Ovary (tissue), 7 donors: ENCODE measurements at regions not wholly inside any gene's neighbourhood (a gene's known extent, or its start where the extent isn't known, plus 50 kb on each side); places are given as distances from the start of the nearest gene placed in this dataset.

Experiments used
- DNase-seq, 5 donors: peaks; one replicate each; pipeline ENCODE4 v3.0.0-alpha.2; 2019 to 2020
- H3K27ac ChIP-seq, 2 donors: fragments of 200-600 bp; one replicate each; pipeline versions ENCODE4 v1.5.1 to v1.8.0; 2019 to 2022
- H3K27me3 ChIP-seq: fragments of 200-600 bp; one replicate; pipeline ENCODE4 v1.8.0; 2022
- H3K36me3 ChIP-seq: fragments of 200-600 bp; sonication (generic); one replicate; pipeline ENCODE4 v1.5.1; 2019
- H3K4me1 ChIP-seq: one replicate; pipeline ENCODE4 v1.8.1; 2013; ENCODE audit warnings: mild to moderate bottlenecking, moderate library complexity; ENCODE audit not compliant: insufficient read depth
- H3K4me3 ChIP-seq: fragments of 200-600 bp; sonication (generic); one replicate; pipeline ENCODE4 v1.5.1; 2017
- H3K9me3 ChIP-seq, 2 donors: fragments of 200-600 bp in 1 of 2; sonication (generic) in 1 of 2; one replicate each; pipeline versions ENCODE4 v1.5.1 to v1.8.1; 2013 to 2019; ENCODE audit warnings: mild to moderate bottlenecking in 1 of 2, moderate library complexity in 1 of 2
- EP300 ChIP-seq: sonication (generic); formaldehyde crosslinking; IDR thresholded peaks from one replicate; pipeline ENCODE4 v1.6.1; 2017; ENCODE audit warnings: antibody characterized with exemption
- POLR2A ChIP-seq: fragments of 450-650 bp; IDR thresholded peaks from one replicate; pipeline ENCODE4 v1.6.1; 2017; ENCODE audit warnings: antibody characterized with exemption, mild to moderate bottlenecking, moderate library complexity
- WGBS, 3 donors: extraction: QIAGEN DNeasy Blood & Tissue Kit in 1 of 3; methylation state at CpG; one replicate each; pipeline versions ENCODE4 v1.1.5 to v1.1.7; 2013 to 2017; 5-methylcytosine and 5-hydroxymethylcytosine counted together
- intact Hi-C, 4 donors: fragments of 100-400 bp; cut with DNase I; formaldehyde crosslinking; loops; one replicate each; pipeline versions ENCODE4 v1.11.0 to v1.15.1; 2022 to 2023
- TF ChIP-seq, protein P1 (sequence below), 3 donors: fragments of 450-650 bp in 2 of 3; fragments of 200-600 bp in 1 of 3; IDR thresholded peaks; one replicate each; pipeline versions ENCODE4 v1.5.1 to v1.8.0; 2016 to 2022; ENCODE audit warnings: antibody characterized with exemption in 3 of 3, mild to moderate bottlenecking in 1 of 3
- donor health status: DM: no; HTN: no; CAD: no; lungs with moderate emphysema.
- donor health status: DM: no; HTN: no; CAD: no.
- donor health status: Bipolar disorder and iron deficiency.
- donor health status: DM: no; HTN: no; CAD: no.
- donor health status: DM: yes; HTN: yes; CAD: no.

- intact Hi-C loops, result loop anchor here in 1 of 4 donors (2.0 kb wide), 1 partner anchor 29 kb away; no protein-coding TSS in a partner anchor
- H3K9me3 ChIP-seq, result no peaks in the 10 kb centered on the region
- TF ChIP-seq POLR2A (no peak), EP300 (no peak)
- TF ChIP-seq, protein P1, sequence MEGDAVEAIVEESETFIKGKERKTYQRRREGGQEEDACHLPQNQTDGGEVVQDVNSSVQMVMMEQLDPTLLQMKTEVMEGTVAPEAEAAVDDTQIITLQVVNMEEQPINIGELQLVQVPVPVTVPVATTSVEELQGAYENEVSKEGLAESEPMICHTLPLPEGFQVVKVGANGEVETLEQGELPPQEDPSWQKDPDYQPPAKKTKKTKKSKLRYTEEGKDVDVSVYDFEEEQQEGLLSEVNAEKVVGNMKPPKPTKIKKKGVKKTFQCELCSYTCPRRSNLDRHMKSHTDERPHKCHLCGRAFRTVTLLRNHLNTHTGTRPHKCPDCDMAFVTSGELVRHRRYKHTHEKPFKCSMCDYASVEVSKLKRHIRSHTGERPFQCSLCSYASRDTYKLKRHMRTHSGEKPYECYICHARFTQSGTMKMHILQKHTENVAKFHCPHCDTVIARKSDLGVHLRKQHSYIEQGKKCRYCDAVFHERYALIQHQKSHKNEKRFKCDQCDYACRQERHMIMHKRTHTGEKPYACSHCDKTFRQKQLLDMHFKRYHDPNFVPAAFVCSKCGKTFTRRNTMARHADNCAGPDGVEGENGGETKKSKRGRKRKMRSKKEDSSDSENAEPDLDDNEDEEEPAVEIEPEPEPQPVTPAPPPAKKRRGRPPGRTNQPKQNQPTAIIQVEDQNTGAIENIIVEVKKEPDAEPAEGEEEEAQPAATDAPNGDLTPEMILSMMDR (IDR thresholded peaks at IDR 0.05), result no peak
- H3K27me3 ChIP-seq, result no peaks in the 10 kb centered on the region
- 75 to 88% (median 78%) methylated on average over 1 of the region's 1 CpG for WGBS, 3 donors
- no peaks in the 10 kb centered on the region for H3K4me1 ChIP-seq
- DNase-seq, result no peak
- no peak overlapping the region for H3K27ac ChIP-seq
- H3K36me3 ChIP-seq, result no peaks in the 10 kb centered on the region
- no peak overlapping the region for H3K4me3 ChIP-seq
These were observed 68.4 kb downstream of the ANXA1 start for GRCh38 chr9:73219985-73220626.

- no peak for TF ChIP-seq EP300
- TF ChIP-seq POLR2A, result no peak
- TF ChIP-seq, protein P1 (IDR thresholded peaks at IDR 0.05), result no peak
- Histone ChIP-seq H3K36me3 (no peaks in the 10 kb centered on the region), H3K27me3 (no peaks in the 10 kb centered on the region), H3K9me3 (no peaks in the 10 kb centered on the region), H3K4me1 (no peaks in the 10 kb centered on the region), H3K27ac (no peak overlapping the region), H3K4me3 (no peak overlapping the region)
- intact Hi-C loops, result no loop called here
- no peak for DNase-seq
- WGBS, 3 donors, result 56 to 72% (median 71%) methylated on average over 2 of the region's 2 CpGs
These were observed 71.9 kb downstream of the ANXA1 start for GRCh38 chr9:73223594-73223993.

- no peak for DNase-seq
- no peaks in the 10 kb centered on the region for H3K27me3 ChIP-seq
- H3K4me1 ChIP-seq, result no peaks in the 10 kb centered on the region
- TF ChIP-seq EP300 (no peak), POLR2A (no peak)
- TF ChIP-seq, protein P1 (IDR thresholded peaks at IDR 0.05), result no peak
- intact Hi-C loops, result no loop called here
- no peaks in the 10 kb centered on the region for H3K9me3 ChIP-seq
- no peaks in the 10 kb centered on the region for H3K36me3 ChIP-seq
- no peak overlapping the region for H3K4me3 ChIP-seq
- H3K27ac ChIP-seq, result no peak overlapping the region
- 13 to 46% (median 30%) methylated on average over 2 of the region's 2 CpGs for WGBS, 3 donors
These were observed 77.9 kb downstream of the ANXA1 start for GRCh38 chr9:73229543-73229942.

DNA sequence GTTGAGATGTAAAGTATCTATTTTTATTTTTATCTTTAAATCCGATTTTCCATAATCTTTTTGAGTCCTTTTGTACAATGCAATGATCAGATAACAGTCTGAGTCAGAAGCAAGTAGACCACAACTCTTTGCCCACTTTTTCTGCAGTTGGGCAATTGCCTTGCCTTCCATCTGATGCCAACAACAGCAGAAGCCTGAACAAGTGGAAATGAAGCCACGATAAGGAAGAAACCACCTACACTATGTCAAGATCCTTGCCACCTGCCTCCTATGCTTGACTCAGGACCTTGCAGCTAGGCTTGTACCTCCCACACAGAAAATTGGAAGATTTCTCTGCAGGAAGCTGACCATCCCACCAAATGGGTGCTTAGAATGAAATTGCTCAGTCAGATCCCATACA lies 78.6 kb downstream of the ANXA1 start:
- DNase-seq, result no peak
- Histone ChIP-seq H3K27me3 (no peaks in the 10 kb centered on the region), H3K27ac (no peak overlapping the region), H3K4me3 (no peak overlapping the region), H3K36me3 (no peaks in the 10 kb centered on the region), H3K4me1 (no peaks in the 10 kb centered on the region), H3K9me3 (no peaks in the 10 kb centered on the region)
- intact Hi-C loops, result no loop called here
- TF ChIP-seq POLR2A, result no peak
- TF ChIP-seq EP300, result no peak
- TF ChIP-seq, protein P1 (IDR thresholded peaks at IDR 0.05), result no peak
- WGBS, 3 donors, result 44 to 51% (median 51%) methylated on average over 2 of the region's 2 CpGs
